ENCODE measurements at regions not wholly inside any gene's neighbourhood (a gene's known extent, or its start where the extent isn't known, plus 50 kb on each side); places are given as distances from the start of the nearest gene placed in this dataset.

DNA sequence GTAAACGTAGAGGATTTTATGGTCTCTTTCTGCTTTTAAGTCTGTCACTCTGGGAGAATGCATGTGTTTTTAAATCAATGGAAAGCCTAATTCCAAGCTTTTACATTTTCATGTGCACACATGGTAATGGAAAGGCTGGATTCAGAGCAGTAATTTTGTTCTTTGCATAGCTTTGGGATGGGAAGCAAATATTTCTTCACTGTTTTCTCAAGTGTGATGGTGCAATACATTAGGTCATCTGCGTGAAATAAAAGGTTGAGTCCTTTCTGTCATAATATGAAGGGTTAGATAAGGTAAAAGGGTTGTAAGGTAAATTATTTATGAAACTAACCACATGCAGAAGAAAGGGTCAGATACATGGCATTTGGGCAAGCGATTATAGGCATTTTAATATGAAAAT, 88.2 kb upstream of the NR3C1 start:
- DNase-seq (ENCODE audit: low spot score) (peak; percentile 85), FAIRE-seq (peak; percentile 44), ATAC-seq (peak; percentile 78)
- H3K27me3 ChIP-seq (ENCODE audit: control insufficient read depth in 1 of 2, insufficient read depth in 2 of 2, low read length in 2 of 2), result no peaks in the 10 kb centered on the region
- H3K4me3 ChIP-seq (replicated peaks in 1 of 3; ENCODE audit: insufficient read depth in 1 of 3, low read depth in 2 of 3, low read length in 3 of 3), result no peak overlapping the region
- H3K27ac ChIP-seq (ENCODE audit: extremely low read length, insufficient read depth, low read length), result no peak overlapping the region
- H3K4me1 ChIP-seq (ENCODE audit: insufficient read depth, low read length), result peaks cover 68% of the 10 kb centered on the region
- no peaks in the 10 kb centered on the region for H3K79me2 ChIP-seq (ENCODE audit: insufficient read depth, low read length)
- H2AFZ ChIP-seq (ENCODE audit: low read length), result no peak overlapping the region
- in situ Hi-C loops (cut with HindIII; ENCODE audit: extremely low pct_ligation_motif_present, low pct_unique_long_range_greater_than_20kb) (no loop called here), intact Hi-C loops (cut with micrococcal nuclease; ENCODE audit: unreplicated experiment) (no loop called here)
- BruUV-seq (replicated peaks), result no TSS peak
- H3K9ac ChIP-seq (ENCODE audit: insufficient read depth, low read depth, low read length), result no peak overlapping the region
- H4K20me1 ChIP-seq (ENCODE audit: insufficient read depth, low read length), result no peaks in the 10 kb centered on the region
- ChIA-PET CTCF (ENCODE audit: low intra/inter-chr PET ratio, low total read pairs) (no interaction called here), POLR2A (interaction anchor here (1.0 to 1.9 kb wide), 3 partner anchors 9 to 138 kb away, joined by 3 to 8 read pairs (median 3); no protein-coding TSS in a partner anchor)
- WGBS (ENCODE audit: low lambda C conversion rate), result 19% methylated on average over 3 of the region's 3 CpGs
- no peaks in the 10 kb centered on the region for H3K36me3 ChIP-seq (replicated peaks in 1 of 2; ENCODE audit: control insufficient read depth in 1 of 2, insufficient read depth in 2 of 2, low read length in 2 of 2)
- H3K9me3 ChIP-seq (ENCODE audit: low read length), result no peaks in the 10 kb centered on the region
- no peak overlapping the region for H3K4me2 ChIP-seq (ENCODE audit: low read depth, low read length)
- no peak for TF ChIP-seq ZNF563 (CRISPR knock-in tag; IDR thresholded peaks at IDR 0.05)
- peak; percentile 81; the same call in 1 of the 2 replicates for TF ChIP-seq HMG20A (CRISPR knock-in tag; IDR thresholded peaks at IDR 0.05; ENCODE audit: borderline replicate concordance)
- peak; percentile 95 for TF ChIP-seq CEBPB (IDR thresholded peaks at IDR 0.05; ENCODE audit: borderline replicate concordance, low read depth, low read length)
- TF ChIP-seq ARID2 (CRISPR knock-in tag; IDR thresholded peaks at IDR 0.05; ENCODE audit: borderline replicate concordance), result no peak
- 0 out of 2 replicates have a peak, but pooled peaks have one; percentile 54 for TF ChIP-seq RCOR2 (CRISPR knock-in tag; IDR thresholded peaks at IDR 0.05)
- no peak for TF ChIP-seq FOXP1 (IDR thresholded peaks at IDR 0.05)
- TF ChIP-seq FOXP1 (CRISPR knock-in tag; IDR thresholded peaks at IDR 0.05), result peak; percentile 46; the same call in 1 of the 2 replicates
- TF ChIP-seq, protein P1, sequence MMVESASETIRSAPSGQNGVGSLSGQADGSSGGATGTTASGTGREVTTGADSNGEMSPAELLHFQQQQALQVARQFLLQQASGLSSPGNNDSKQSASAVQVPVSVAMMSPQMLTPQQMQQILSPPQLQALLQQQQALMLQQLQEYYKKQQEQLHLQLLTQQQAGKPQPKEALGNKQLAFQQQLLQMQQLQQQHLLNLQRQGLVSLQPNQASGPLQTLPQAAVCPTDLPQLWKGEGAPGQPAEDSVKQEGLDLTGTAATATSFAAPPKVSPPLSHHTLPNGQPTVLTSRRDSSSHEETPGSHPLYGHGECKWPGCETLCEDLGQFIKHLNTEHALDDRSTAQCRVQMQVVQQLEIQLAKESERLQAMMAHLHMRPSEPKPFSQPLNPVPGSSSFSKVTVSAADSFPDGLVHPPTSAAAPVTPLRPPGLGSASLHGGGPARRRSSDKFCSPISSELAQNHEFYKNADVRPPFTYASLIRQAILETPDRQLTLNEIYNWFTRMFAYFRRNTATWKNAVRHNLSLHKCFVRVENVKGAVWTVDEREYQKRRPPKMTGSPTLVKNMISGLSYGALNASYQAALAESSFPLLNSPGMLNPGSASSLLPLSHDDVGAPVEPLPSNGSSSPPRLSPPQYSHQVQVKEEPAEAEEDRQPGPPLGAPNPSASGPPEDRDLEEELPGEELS (CRISPR knock-in tag; IDR thresholded peaks at IDR 0.05), result 0 out of 2 replicates have a peak, but pooled peaks have one; percentile 17
- TF ChIP-seq, protein P2, sequence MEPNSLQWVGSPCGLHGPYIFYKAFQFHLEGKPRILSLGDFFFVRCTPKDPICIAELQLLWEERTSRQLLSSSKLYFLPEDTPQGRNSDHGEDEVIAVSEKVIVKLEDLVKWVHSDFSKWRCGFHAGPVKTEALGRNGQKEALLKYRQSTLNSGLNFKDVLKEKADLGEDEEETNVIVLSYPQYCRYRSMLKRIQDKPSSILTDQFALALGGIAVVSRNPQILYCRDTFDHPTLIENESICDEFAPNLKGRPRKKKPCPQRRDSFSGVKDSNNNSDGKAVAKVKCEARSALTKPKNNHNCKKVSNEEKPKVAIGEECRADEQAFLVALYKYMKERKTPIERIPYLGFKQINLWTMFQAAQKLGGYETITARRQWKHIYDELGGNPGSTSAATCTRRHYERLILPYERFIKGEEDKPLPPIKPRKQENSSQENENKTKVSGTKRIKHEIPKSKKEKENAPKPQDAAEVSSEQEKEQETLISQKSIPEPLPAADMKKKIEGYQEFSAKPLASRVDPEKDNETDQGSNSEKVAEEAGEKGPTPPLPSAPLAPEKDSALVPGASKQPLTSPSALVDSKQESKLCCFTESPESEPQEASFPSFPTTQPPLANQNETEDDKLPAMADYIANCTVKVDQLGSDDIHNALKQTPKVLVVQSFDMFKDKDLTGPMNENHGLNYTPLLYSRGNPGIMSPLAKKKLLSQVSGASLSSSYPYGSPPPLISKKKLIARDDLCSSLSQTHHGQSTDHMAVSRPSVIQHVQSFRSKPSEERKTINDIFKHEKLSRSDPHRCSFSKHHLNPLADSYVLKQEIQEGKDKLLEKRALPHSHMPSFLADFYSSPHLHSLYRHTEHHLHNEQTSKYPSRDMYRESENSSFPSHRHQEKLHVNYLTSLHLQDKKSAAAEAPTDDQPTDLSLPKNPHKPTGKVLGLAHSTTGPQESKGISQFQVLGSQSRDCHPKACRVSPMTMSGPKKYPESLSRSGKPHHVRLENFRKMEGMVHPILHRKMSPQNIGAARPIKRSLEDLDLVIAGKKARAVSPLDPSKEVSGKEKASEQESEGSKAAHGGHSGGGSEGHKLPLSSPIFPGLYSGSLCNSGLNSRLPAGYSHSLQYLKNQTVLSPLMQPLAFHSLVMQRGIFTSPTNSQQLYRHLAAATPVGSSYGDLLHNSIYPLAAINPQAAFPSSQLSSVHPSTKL (CRISPR knock-in tag; IDR thresholded peaks at IDR 0.05), result peak; percentile 84
- TF ChIP-seq ZNF431 (CRISPR knock-in tag; IDR thresholded peaks at IDR 0.05; ENCODE audit: borderline replicate concordance, low read depth), result no peak
- TF ChIP-seq, protein P3, sequence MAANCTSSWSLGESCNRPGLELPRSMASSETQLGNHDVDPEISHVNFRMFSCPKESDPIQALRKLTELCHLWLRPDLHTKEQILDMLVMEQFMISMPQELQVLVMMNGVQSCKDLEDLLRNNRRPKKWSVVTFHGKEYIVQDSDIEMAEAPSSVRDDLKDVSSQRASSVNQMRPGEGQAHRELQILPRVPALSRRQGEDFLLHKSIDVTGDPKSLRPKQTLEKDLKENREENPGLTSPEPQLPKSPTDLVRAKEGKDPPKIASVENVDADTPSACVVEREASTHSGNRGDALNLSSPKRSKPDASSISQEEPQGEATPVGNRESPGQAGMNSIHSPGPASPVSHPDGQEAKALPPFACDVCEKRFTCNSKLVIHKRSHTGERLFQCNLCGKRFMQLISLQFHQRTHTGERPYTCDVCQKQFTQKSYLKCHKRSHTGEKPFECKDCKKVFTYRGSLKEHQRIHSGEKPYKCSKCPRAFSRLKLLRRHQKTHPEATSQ (CRISPR knock-in tag; IDR thresholded peaks at IDR 0.05; ENCODE audit: borderline replicate concordance), result peak; percentile 42; the same call in 1 of the 2 replicates
- TF ChIP-seq, protein P4, sequence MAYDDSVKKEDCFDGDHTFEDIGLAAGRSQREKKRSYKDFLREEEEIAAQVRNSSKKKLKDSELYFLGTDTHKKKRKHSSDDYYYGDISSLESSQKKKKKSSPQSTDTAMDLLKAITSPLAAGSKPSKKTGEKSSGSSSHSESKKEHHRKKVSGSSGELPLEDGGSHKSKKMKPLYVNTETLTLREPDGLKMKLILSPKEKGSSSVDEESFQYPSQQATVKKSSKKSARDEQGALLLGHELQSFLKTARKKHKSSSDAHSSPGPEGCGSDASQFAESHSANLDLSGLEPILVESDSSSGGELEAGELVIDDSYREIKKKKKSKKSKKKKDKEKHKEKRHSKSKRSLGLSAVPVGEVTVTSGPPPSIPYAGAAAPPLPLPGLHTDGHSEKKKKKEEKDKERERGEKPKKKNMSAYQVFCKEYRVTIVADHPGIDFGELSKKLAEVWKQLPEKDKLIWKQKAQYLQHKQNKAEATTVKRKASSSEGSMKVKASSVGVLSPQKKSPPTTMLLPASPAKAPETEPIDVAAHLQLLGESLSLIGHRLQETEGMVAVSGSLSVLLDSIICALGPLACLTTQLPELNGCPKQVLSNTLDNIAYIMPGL (CRISPR knock-in tag; IDR thresholded peaks at IDR 0.05; ENCODE audit: borderline replicate concordance in 1 of 2, low read depth in 1 of 2), result no peak
- TF ChIP-seq, protein P5, sequence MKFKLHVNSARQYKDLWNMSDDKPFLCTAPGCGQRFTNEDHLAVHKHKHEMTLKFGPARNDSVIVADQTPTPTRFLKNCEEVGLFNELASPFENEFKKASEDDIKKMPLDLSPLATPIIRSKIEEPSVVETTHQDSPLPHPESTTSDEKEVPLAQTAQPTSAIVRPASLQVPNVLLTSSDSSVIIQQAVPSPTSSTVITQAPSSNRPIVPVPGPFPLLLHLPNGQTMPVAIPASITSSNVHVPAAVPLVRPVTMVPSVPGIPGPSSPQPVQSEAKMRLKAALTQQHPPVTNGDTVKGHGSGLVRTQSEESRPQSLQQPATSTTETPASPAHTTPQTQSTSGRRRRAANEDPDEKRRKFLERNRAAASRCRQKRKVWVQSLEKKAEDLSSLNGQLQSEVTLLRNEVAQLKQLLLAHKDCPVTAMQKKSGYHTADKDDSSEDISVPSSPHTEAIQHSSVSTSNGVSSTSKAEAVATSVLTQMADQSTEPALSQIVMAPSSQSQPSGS (CRISPR knock-in tag; IDR thresholded peaks at IDR 0.05), result peak; percentile 77; the same call in 1 of the 2 replicates

All from HepG2 (cell line).